ENCODE measurements at regions not wholly inside any gene's neighbourhood (a gene's known extent, or its start where the extent isn't known, plus 50 kb on each side); places are given as distances from the start of the nearest gene placed in this dataset.

- DNase-seq: no peak
Observed at GRCh38 chr11:69977951-69978350, 100.2 kb upstream of the ANO1 start.

GRCh38 chr11:69978841-69979614 is 99.1 kb upstream of the ANO1 start:
- DNase-seq: no peak

GRCh38 chr11:69979632-69980031 is 98.5 kb upstream of the ANO1 start:
- no peak for DNase-seq

DNA sequence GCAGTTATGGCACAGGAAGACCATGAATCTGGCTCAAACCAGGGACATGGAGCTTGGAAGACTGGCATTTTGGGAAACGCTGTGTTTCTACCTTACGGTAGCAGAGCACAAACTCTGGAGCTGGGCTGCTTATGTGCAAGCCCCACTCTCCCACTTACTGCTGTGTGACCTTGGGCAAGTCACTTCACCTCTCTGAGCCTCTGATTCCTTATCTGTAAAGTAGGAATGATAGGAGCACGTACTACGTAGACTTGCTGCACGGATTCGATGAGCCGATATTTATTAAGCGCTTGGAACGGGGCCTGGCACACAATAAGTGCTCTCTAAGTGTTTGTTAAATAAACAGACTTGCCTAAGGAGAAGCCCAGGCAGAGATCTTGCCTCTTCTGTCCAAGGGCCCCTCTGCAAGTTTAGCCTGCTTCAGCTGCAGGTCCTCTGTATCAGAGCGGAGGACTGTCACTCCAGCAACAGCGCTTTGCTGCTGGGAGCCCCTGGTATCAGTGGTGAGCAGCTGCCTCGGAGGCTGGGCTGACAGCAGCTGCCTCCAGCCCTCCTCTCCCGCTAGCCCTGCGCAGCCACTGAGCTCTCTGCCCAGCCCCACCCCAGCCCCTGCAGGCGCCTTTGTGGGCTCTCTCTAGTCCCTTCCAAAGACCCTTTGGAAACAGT is 96.9 kb upstream of the ANO1 start:
- DNase-seq: peak; percentile 30

- peak; percentile 65 for DNase-seq
Observed at GRCh38 chr11:69982690-69983570, 95.2 kb upstream of the ANO1 start.

- no peak for DNase-seq
Observed at GRCh38 chr11:69983571-69983877, 94.6 kb upstream of the ANO1 start.

GRCh38 chr11:69983897-69984438 is 94.1 kb upstream of the ANO1 start:
- no peak for DNase-seq

DNA sequence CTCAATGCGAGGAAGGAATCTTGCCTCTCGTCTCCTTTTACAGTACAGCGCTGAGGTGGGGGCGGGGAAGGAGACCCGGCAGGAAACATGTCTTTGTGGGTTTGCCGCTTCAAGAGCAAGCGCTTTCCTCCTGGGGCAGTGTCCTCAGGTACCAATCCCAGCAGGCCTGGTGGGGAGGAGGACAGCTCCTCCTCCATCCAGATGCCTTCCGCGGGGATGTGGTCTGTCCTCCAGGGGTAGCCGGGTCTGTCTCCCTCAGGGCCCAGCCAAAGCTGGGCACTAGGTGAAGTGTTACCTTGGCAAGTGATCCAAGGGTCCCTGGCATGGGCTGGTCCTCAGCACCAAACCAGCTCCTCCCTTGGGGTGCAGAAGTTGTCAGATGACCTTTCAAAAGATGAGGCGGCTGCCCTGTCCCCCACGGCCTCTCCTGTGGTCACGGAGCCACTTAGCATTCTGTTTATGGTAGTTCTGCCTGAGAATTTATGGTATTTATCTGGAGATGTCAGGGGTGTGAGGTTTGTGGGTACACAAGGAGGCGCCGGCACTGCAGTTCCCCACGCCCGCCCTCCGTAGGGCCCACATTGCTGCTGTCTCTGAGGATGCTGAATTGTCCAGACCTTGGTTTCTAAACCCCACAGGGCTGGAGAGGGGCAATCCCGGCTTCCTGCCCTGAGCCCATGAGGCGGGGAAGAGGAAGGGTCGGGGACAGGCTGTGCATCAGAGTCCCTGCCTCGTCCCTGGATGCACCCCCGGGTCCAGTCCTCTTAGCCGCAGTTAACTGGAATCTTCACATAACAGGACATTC is 93.5 kb upstream of the ANO1 start:
- no peak for DNase-seq

DNA sequence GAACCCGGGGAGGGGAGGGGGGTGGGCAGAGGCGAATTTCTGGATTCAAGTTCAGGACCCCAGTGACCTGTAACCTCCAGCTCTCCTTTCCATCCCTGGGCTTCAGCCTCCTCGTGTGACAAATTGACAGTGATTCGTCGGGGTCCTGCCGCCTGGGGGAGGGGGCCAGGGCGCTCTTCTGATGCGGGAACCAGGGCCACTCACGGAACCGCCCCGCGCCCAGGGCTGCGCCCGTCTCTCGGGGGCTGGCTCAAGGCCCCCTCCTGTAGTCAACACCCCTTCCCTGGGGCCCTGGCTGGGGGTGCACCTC is 92.8 kb upstream of the ANO1 start:
- no peak for DNase-seq

- peak; percentile 20 for DNase-seq
Observed at GRCh38 chr11:69985641-69986439, 92.3 kb upstream of the ANO1 start.

- DNase-seq: no peak
Observed at GRCh38 chr11:69986440-69986787, 91.7 kb upstream of the ANO1 start.

DNA sequence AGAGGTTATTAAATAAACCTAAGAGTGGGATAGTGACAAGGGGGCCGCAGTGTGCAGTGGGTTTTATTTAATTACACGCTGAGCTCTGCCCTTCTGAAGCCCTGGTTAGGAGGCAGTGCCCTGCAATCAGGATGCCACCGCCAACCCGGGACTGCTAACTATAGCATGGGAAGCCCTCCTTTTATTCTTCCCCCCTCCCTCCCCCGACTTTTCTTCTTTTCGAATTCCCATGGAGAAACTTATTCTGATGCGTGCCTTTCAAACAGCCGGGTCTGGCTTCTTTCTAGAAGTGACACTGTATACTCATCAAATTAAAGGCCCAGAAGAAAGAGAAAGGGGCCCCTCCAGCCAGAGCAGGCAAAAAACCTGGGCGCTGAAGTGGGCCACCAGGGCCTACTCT is 91.3 kb upstream of the ANO1 start:
- DNase-seq: no peak

DNA sequence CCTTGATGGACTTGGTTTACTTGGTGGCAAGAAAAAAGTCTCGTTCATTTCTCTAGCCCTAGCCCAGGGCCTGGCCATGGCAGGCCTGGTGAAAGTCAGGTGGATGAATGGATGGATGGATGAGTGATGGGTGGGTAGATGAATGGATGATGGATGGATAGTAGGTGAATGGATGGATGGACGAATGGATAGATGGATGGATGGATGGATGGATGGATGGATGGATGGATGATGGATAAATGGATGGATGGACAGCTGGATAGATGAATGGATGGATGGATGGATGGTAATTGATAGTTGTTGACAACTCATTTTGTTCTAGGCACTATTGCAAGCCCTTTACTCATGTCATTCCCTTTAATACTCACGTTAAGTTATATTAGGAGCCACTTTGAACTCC is 86.1 kb upstream of the ANO1 start:
- no peak for DNase-seq

- DNase-seq: peak; percentile 89
Observed at GRCh38 chr11:69992943-69993694, 85.0 kb upstream of the ANO1 start.

DNA sequence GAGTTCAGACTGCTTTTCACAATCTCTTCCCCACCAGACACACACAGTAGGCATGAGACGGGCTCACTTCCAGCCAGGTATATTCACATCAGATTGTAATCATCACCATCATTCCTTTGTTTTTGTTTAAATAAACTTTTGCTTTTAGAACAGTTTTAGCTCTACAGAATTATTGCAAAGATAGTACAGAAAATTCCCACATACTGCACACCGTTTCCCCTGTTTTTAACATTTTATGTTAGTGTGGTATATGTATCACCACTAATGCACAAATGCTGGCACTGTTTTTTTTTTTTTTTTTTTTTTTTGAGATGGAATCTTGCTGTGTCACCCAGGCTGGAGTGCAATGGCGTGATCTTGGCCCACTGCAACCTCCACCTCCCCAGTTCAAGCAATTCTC is 83.3 kb upstream of the ANO1 start:
- DNase-seq: no peak

- no peak for DNase-seq
Observed at GRCh38 chr11:69995697-69996096, 82.4 kb upstream of the ANO1 start.

DNA sequence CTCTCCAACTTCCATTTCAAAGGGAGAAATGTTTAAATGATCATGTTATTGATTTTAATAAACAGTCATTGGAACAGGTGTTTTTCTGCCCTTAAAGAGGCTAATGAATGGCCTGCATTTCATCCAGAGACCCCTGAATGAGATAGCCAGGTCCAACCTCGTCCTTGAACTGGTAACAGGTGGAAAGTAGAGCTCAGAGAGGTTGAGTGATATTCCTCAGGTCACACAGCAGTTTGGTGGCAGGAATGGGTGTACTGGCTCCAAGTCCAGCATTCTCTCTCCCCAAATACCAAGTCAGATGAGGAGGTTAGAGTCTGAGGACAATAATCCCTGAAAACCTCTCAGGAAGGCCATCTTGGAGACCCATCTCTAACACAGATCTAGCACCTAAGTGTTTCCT is 81.7 kb upstream of the ANO1 start:
- DNase-seq: no peak

- no peak for DNase-seq
Observed at GRCh38 chr11:69997352-69997751, 80.8 kb upstream of the ANO1 start.

- no peak for DNase-seq
Observed at GRCh38 chr11:69999721-70000120, 78.4 kb upstream of the ANO1 start.

- DNase-seq: no peak
Observed at GRCh38 chr11:70000228-70000627, 77.9 kb upstream of the ANO1 start.

GRCh38 chr11:70001246-70001645 is 76.9 kb upstream of the ANO1 start:
- DNase-seq: peak; percentile 74
